MM.1S (cell line): ENCODE measurements at regions not wholly inside any gene's neighbourhood (a gene's known extent, or its start where the extent isn't known, plus 50 kb on each side); places are given as distances from the start of the nearest gene placed in this dataset.
"Not testable (repeated sequence)": the region's sequence is repeated elsewhere in the genome, so short reads cannot be mapped to it uniquely, and the experiment has no call there.

ENCODE experiments used
- DNase-seq: peaks from one replicate; pipeline ENCODE4 v3.0.0-alpha.2; 2015
- H2AFZ ChIP-seq: fragments of 300-600 bp; sonication (generic); 2 replicates; pipeline ENCODE4 v1.6.0; 2016; ENCODE audit warnings: antibody characterized with exemption, low read length
- H3F3A ChIP-seq: fragments of 300-600 bp; sonication (generic); 2 replicates; pipeline ENCODE4 v1.6.1; 2016; ENCODE audit warnings: mild to moderate bottlenecking, antibody characterized with exemption, low read length, moderate library complexity, mixed read lengths; ENCODE audit not compliant: insufficient read depth
- H3K27ac ChIP-seq: fragments of 300-600 bp; sonication (generic); 2 replicates; pipeline ENCODE4 v1.5.1; 2016; ENCODE audit warnings: mild to moderate bottlenecking, low read length
- H3K27me3 ChIP-seq: fragments of 300-600 bp; sonication (generic); replicated peaks from 2 replicates; pipeline ENCODE4 v1.6.0; 2016; ENCODE audit warnings: low read length; ENCODE audit not compliant: insufficient read depth
- H3K36me3 ChIP-seq: fragments of 300-600 bp; sonication (generic); replicated peaks from 2 replicates; pipeline ENCODE4 v1.6.1; 2016; ENCODE audit warnings: mild to moderate bottlenecking, low read length, mixed read lengths; ENCODE audit not compliant: insufficient read depth
- H3K4me1 ChIP-seq: fragments of 300-600 bp; sonication (generic); 2 replicates; pipeline ENCODE4 v1.6.1; 2016; ENCODE audit warnings: low read length, mixed read lengths
- H3K4me2 ChIP-seq: fragments of 300-600 bp; sonication (generic); 2 replicates; pipeline ENCODE4 v1.6.0; 2016; ENCODE audit warnings: low read depth, low read length
- H3K4me3 ChIP-seq: fragments of 300-600 bp; sonication (generic); 2 replicates; pipeline ENCODE4 v1.5.1; 2016; ENCODE audit warnings: low read length, mixed read lengths
- H3K79me2 ChIP-seq: fragments of 300-600 bp; sonication (generic); 2 replicates; pipeline ENCODE4 v1.6.1; 2016; ENCODE audit warnings: mixed run types, low read length, mixed read lengths
- H3K9ac ChIP-seq: fragments of 300-600 bp; sonication (generic); 2 replicates; pipeline ENCODE4 v1.6.1; 2016; ENCODE audit warnings: low read length, mixed read lengths
- H3K9me2 ChIP-seq: fragments of 300-600 bp; sonication (generic); replicated peaks from 2 replicates; pipeline ENCODE4 v1.6.1; 2016; ENCODE audit warnings: mild to moderate bottlenecking, low read length, mixed read lengths; ENCODE audit not compliant: insufficient read depth
- H3K9me3 ChIP-seq: fragments of 300-600 bp; sonication (generic); replicated peaks from 2 replicates; pipeline ENCODE4 v1.6.1; 2016; ENCODE audit warnings: mild to moderate bottlenecking, low read length, mixed read lengths; ENCODE audit not compliant: insufficient read depth
- H4K20me1 ChIP-seq: fragments of 300-600 bp; sonication (generic); 2 replicates; pipeline ENCODE4 v1.6.1; 2016; ENCODE audit warnings: mild to moderate bottlenecking, low read length, moderate library complexity, mixed read lengths; ENCODE audit not compliant: insufficient read depth
- EZH2 ChIP-seq: fragments of 300-600 bp; sonication (generic); optimal IDR thresholded peaks from 2 replicates; pipeline ENCODE3; 2017; ENCODE audit warnings: low read depth, mild to moderate bottlenecking, antibody characterized with exemption, low read length, mixed read lengths
- EZH2phosphoT487 ChIP-seq: fragments of 300-600 bp; sonication (generic); IDR thresholded peaks from 2 replicates; pipeline ENCODE4 v1.6.1; 2018; ENCODE audit warnings: antibody characterized with exemption, low read length
- TF ChIP-seq, protein P1 (sequence below): fragments of 300-600 bp; sonication (generic); IDR thresholded peaks from 2 replicates; pipeline ENCODE4 v1.5.1; 2016; ENCODE audit warnings: antibody characterized with exemption, low read length, mixed read lengths

DNA sequence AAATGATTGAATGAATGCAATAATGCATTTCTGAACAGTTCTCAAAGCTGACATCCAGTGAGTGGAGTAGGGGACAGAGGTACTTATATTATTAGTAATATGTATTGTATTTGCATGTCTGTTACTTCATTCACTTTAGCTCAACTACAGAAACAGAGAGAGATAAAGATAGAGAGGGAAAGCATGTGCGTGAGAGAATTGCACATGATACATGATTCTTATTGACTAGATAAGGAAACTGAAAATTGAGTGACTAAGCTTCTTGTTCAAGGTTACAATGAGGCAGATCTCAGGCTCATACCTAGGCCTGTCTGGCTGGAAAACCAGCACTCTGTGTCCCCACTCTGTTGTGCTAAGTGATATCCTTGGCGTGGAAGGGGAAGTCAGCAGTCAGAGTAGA is 337.7 kb upstream of the KLF4 start:
- Histone ChIP-seq H3F3A (no peaks in the 10 kb centered on the region), H3K27ac (no peak overlapping the region), H3K9me2 (no peaks in the 10 kb centered on the region), H4K20me1 (no peaks in the 10 kb centered on the region), H3K4me1 (no peaks in the 10 kb centered on the region), H3K27me3 (no peaks in the 10 kb centered on the region), H3K4me2 (no peak overlapping the region), H3K9me3 (no peaks in the 10 kb centered on the region), H3K4me3 (no peak overlapping the region), H3K9ac (no peak overlapping the region), H3K36me3 (no peaks in the 10 kb centered on the region), H2AFZ (no peak overlapping the region), H3K79me2 (no peaks in the 10 kb centered on the region)
- TF ChIP-seq EZH2, result no peak
- TF ChIP-seq, protein P1, sequence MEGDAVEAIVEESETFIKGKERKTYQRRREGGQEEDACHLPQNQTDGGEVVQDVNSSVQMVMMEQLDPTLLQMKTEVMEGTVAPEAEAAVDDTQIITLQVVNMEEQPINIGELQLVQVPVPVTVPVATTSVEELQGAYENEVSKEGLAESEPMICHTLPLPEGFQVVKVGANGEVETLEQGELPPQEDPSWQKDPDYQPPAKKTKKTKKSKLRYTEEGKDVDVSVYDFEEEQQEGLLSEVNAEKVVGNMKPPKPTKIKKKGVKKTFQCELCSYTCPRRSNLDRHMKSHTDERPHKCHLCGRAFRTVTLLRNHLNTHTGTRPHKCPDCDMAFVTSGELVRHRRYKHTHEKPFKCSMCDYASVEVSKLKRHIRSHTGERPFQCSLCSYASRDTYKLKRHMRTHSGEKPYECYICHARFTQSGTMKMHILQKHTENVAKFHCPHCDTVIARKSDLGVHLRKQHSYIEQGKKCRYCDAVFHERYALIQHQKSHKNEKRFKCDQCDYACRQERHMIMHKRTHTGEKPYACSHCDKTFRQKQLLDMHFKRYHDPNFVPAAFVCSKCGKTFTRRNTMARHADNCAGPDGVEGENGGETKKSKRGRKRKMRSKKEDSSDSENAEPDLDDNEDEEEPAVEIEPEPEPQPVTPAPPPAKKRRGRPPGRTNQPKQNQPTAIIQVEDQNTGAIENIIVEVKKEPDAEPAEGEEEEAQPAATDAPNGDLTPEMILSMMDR, result no peak
- TF ChIP-seq EZH2phosphoT487, result no peak
- no peak for DNase-seq

DNA sequence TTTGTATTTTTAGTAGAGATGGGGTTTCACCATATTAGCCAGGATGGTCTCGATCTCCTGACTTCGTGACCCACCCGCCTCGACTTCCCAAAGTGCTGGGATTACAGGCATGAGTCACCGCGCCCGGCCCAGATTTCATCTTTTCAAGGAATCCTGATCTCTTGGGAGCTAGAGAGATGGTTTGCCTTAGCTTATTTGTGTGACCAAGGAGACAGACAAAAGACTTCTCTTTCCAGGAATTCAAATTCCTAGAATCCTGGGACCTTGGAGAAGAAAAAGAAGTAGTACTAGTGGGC is 337.1 kb upstream of the KLF4 start:
- not testable (repeated sequence) for H3K4me1 ChIP-seq

DNA sequence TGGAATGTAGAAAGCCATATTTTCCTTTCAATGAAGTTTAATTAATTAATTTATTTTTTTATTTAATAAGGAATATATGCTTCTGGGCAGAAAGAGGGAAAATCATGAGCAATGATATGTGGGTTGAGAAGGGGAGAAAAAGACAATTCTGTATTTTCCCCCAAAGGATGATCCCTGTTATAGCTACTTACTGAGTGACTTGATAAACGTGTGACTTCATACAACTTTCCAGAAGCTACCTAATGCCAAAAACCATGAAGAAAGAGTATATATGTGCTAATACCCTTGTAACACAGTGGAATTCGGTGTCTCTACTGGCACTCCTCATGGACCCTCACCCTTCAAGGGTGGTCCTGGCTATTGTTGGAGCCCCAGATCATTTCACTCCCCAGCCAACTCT is 335.0 kb upstream of the KLF4 start:
- no peak overlapping the region for H3K9ac ChIP-seq
- no peaks in the 10 kb centered on the region for H3K36me3 ChIP-seq
- no peaks in the 10 kb centered on the region for H4K20me1 ChIP-seq
- no peak for DNase-seq
- no peaks in the 10 kb centered on the region for H3K27me3 ChIP-seq
- H2AFZ ChIP-seq, result no peak overlapping the region
- H3K79me2 ChIP-seq, result no peaks in the 10 kb centered on the region
- H3K4me2 ChIP-seq, result no peak overlapping the region
- no peaks in the 10 kb centered on the region for H3K9me3 ChIP-seq
- no peaks in the 10 kb centered on the region for H3F3A ChIP-seq
- H3K4me3 ChIP-seq, result no peak overlapping the region
- no peaks in the 10 kb centered on the region for H3K4me1 ChIP-seq
- TF ChIP-seq EZH2 (no peak), EZH2phosphoT487 (no peak)
- TF ChIP-seq, protein P1, result no peak
- no peak overlapping the region for H3K27ac ChIP-seq
- no peaks in the 10 kb centered on the region for H3K9me2 ChIP-seq

More for the DNA sequence above, 337.1 kb upstream of the KLF4 start:
- not testable (repeated sequence) for H3K9me3 ChIP-seq, H3K9me2 ChIP-seq, H3F3A ChIP-seq, H3K27me3 ChIP-seq, H3K36me3 ChIP-seq, H3K27ac ChIP-seq, H3K4me3 ChIP-seq, H2AFZ ChIP-seq, H3K9ac ChIP-seq, H4K20me1 ChIP-seq, H3K79me2 ChIP-seq, DNase-seq, H3K4me2 ChIP-seq

DNA sequence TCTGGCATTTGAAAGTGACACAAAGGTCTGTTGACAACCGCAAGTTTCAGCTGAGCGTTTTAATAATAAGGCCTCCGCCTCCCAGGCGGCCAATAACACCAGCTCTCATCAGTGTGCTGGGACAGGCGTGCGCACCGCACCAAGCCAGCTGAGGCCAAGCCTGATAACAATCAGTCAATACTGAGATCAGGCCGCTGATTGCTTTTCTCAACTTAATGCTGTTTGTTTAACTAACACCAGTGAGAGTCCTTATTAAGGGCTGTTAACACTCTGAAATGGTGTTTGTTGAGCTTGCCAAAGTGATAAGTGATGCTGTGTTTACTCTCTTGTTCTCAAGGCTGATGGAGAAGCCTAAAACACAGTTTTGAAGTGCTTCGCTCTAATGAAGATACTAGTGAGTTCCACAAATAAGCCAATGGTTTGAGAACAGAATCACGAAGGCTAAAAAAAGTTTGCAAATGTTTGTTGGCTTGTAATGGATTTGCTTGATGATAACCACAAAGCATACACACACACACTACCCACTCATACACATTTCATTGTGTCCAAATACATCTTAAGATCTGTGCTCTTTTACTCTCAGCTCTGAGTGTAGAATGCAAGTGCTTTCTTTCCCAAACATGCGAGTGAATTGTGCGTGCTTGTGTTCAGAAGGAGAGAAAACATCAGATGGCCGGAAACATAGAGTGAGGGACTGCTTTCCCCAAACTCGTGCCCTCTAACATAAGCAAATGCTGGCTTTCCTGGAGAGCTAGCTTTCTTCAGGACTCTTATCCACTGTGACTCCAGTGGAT is 330.4 kb upstream of the KLF4 start:
- no peak for DNase-seq
- 0 out of 2 replicates have a peak, but pooled peaks cover 10% of the 10 kb centered on the region for H3K4me1 ChIP-seq

DNA sequence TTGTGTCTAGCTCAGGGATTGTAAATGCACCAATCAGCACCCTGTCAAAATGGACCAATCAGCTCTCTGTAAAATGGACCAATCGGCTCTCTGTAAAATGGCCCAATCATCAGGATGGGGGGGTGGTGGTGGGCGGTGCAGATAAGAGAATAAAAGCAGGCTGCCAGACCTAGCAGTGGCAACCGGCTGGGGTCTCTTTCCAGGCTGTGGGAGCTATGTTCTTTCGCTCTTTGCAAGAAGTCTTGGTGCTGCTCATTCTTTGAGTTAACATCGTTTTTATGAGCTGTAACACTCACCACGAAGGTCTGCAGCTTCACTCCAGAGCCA is 328.9 kb upstream of the KLF4 start:
- H3K79me2 ChIP-seq, H4K20me1 ChIP-seq: not testable (repeated sequence)

More for the DNA sequence above, 330.4 kb upstream of the KLF4 start:
- Histone ChIP-seq H3F3A (no peaks in the 10 kb centered on the region), H3K9me2 (no peaks in the 10 kb centered on the region), H3K27ac (no peak overlapping the region), H3K79me2 (no peaks in the 10 kb centered on the region), H2AFZ (no peak overlapping the region), H3K27me3 (no peaks in the 10 kb centered on the region), H4K20me1 (no peaks in the 10 kb centered on the region), H3K36me3 (no peaks in the 10 kb centered on the region), H3K4me3 (no peak overlapping the region), H3K9me3 (no peaks in the 10 kb centered on the region), H3K9ac (no peak overlapping the region), H3K4me2 (no peak overlapping the region)
- TF ChIP-seq, protein P1, result no peak
- no peak for TF ChIP-seq EZH2
- no peak for TF ChIP-seq EZH2phosphoT487

More for the DNA sequence above, 328.9 kb upstream of the KLF4 start:
- not testable (repeated sequence) for H3K4me2 ChIP-seq, H3K36me3 ChIP-seq, H3F3A ChIP-seq, H3K27ac ChIP-seq, H3K4me1 ChIP-seq, DNase-seq, H3K27me3 ChIP-seq, H3K9ac ChIP-seq, H3K9me3 ChIP-seq, H2AFZ ChIP-seq, H3K4me3 ChIP-seq, H3K9me2 ChIP-seq
